AG10803 (cell line): ENCODE measurements at regions not wholly inside any gene's neighbourhood (a gene's known extent, or its start where the extent isn't known, plus 50 kb on each side); places are given as distances from the start of the nearest gene placed in this dataset.

Source experiments
- DNase-seq: peaks from one replicate; pipeline ENCODE4 v3.0.0; 2010; ENCODE audit warnings: low read depth
- H3K4me3 ChIP-seq: 2 replicates; pipeline ENCODE4 v1.5.1; 2011; ENCODE audit warnings: mild to moderate bottlenecking, low read length, control low read depth
- CTCF ChIP-seq: conservative IDR thresholded peaks from 2 replicates; pipeline ENCODE4 v1.5.1; 2011; ENCODE audit warnings: mild to moderate bottlenecking, low read length, control low read depth, inconsistent platforms

- no peak for TF ChIP-seq CTCF
- no peak overlapping the region for H3K4me3 ChIP-seq
- DNase-seq, result no peak
Observed at GRCh38 chr19:31633014-31633413, 283.8 kb upstream of the TSHZ3 start.

GRCh38 chr19:31639306-31639705 is 290.1 kb upstream of the TSHZ3 start:
- H3K4me3 ChIP-seq, result no peak overlapping the region
- DNase-seq, result no peak
- TF ChIP-seq CTCF, result no peak

GRCh38 chr19:31641591-31641990 is 292.4 kb upstream of the TSHZ3 start:
- no peak for TF ChIP-seq CTCF
- H3K4me3 ChIP-seq, result no peak overlapping the region
- no peak for DNase-seq

GRCh38 chr19:31648347-31648746 is 299.1 kb upstream of the TSHZ3 start:
- DNase-seq, result no peak
- TF ChIP-seq CTCF, result no peak

GRCh38 chr19:31656507-31656906 is 307.3 kb upstream of the TSHZ3 start:
- TF ChIP-seq CTCF, result no peak
- no peak for DNase-seq
- no peak overlapping the region for H3K4me3 ChIP-seq

More at GRCh38 chr19:31648347-31648746, 299.1 kb upstream of the TSHZ3 start:
- H3K4me3 ChIP-seq, result no peak overlapping the region

- no peak for DNase-seq
- H3K4me3 ChIP-seq, result no peak overlapping the region
- no peak for TF ChIP-seq CTCF
Observed at GRCh38 chr19:31658993-31659896, 310.0 kb upstream of the TSHZ3 start.

GRCh38 chr19:31659897-31660210 is 310.6 kb upstream of the TSHZ3 start:
- no peak for TF ChIP-seq CTCF
- no peak for DNase-seq
- no peak overlapping the region for H3K4me3 ChIP-seq
